Activated CD4-positive, alpha-beta memory T cell treated with anti-CD3 and anti-CD28 coated beads, Interleukin-2, amount 10 ng/mL, durations not matched to agents 7 days and 5 days (primary cell): ENCODE measurements at regions not wholly inside any gene's neighbourhood (a gene's known extent, or its start where the extent isn't known, plus 50 kb on each side); places are given as distances from the start of the nearest gene placed in this dataset.
"Not testable (repeated sequence)": the region's sequence is repeated elsewhere in the genome, so short reads cannot be mapped to it uniquely, and the experiment has no call there.

Experiments used
- CTCF ChIA-PET: fragments of 350-600 bp; sonication (Branson Sonifier 250); formaldehyde crosslinking; loops from one replicate; lab custom pipeline; 2021; ENCODE audit warnings: antibody characterized with exemption, inconsistent platforms; lab: Charles Lee
- POLR2A ChIA-PET: fragments of 350-600 bp; sonication (Branson Sonifier 250); formaldehyde crosslinking; loops from one replicate; lab custom pipeline; 2021; ENCODE audit warnings: antibody characterized with exemption; lab: Charles Lee
- DNase-seq: peaks from one replicate; pipeline ENCODE4 v3.0.0-alpha.2; 2020
- H3K27ac Mint-ChIP-seq: one replicate; pipeline ENCODE4 v1.8.0; 2021; ENCODE audit warnings: mild to moderate bottlenecking, mixed read lengths
- H3K27me3 Mint-ChIP-seq: one replicate; pipeline ENCODE4 v1.8.0; 2021; ENCODE audit warnings: mixed read lengths
- H3K36me3 Mint-ChIP-seq: one replicate; pipeline ENCODE4 v1.8.0; 2021; ENCODE audit warnings: low read depth, mixed read lengths
- H3K4me1 Mint-ChIP-seq: one replicate; pipeline ENCODE4 v1.8.0; 2021; ENCODE audit warnings: mixed read lengths
- H3K4me3 Mint-ChIP-seq: one replicate; pipeline ENCODE4 v1.8.0; 2021; ENCODE audit warnings: mild to moderate bottlenecking, mixed read lengths
- H3K9me3 Mint-ChIP-seq: one replicate; pipeline ENCODE4 v1.8.0; 2021; ENCODE audit warnings: mixed read lengths

- no peaks in the 10 kb centered on the region for H3K27me3 Mint-ChIP-seq
- ChIA-PET POLR2A (no interaction called here), CTCF (no interaction called here)
- no peaks in the 10 kb centered on the region for H3K36me3 Mint-ChIP-seq
- no peak overlapping the region for H3K27ac Mint-ChIP-seq
- DNase-seq, result no peak
- no peak overlapping the region for H3K4me3 Mint-ChIP-seq
- no peaks in the 10 kb centered on the region for H3K9me3 Mint-ChIP-seq
- H3K4me1 Mint-ChIP-seq, result no peaks in the 10 kb centered on the region
These were observed 233.9 kb upstream of the STAC start for GRCh38 chr3:36146404-36146803.

- H3K27ac Mint-ChIP-seq, result no peak overlapping the region
- DNase-seq, result no peak
- ChIA-PET POLR2A (no interaction called here), CTCF (no interaction called here)
- no peak overlapping the region for H3K4me3 Mint-ChIP-seq
- H3K9me3 Mint-ChIP-seq, result no peaks in the 10 kb centered on the region
- no peaks in the 10 kb centered on the region for H3K4me1 Mint-ChIP-seq
- H3K36me3 Mint-ChIP-seq, result no peaks in the 10 kb centered on the region
- H3K27me3 Mint-ChIP-seq, result no peaks in the 10 kb centered on the region
These were observed 232.3 kb upstream of the STAC start for GRCh38 chr3:36147934-36148558.

DNA sequence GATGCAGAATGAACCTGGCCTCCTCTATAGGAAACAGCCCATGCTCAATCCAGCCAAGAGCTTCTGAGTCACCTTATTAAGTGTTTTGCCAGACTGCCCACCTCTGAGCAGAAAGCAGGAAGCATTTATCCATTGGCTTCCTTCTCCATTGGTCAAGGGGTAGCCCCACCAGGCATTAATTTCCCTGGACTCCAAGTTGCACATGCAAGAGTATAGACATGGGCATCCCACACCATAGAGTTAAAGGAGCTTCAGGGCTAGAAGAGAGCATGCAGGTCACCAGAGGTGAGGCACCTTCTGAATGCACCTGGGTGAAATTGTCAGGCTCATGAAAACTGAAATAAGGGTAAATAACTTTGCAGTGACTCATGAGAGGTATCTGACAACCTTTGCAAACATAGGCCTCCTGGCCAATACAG, 230.8 kb upstream of the STAC start:
- Mint-ChIP-seq H3K4me1 (no peaks in the 10 kb centered on the region), H3K27ac (no peak overlapping the region), H3K9me3 (no peaks in the 10 kb centered on the region), H3K36me3 (no peaks in the 10 kb centered on the region), H3K4me3 (no peak overlapping the region), H3K27me3 (no peaks in the 10 kb centered on the region)
- ChIA-PET CTCF (no interaction called here), POLR2A (no interaction called here)
- DNase-seq, result no peak

- CTCF ChIA-PET, result no interaction called here
- no peaks in the 10 kb centered on the region for H3K9me3 Mint-ChIP-seq
- POLR2A ChIA-PET, result no interaction called here
- H3K4me3 Mint-ChIP-seq, result no peak overlapping the region
- H3K4me1 Mint-ChIP-seq, result no peaks in the 10 kb centered on the region
- DNase-seq, result no peak
- no peaks in the 10 kb centered on the region for H3K36me3 Mint-ChIP-seq
- H3K27me3 Mint-ChIP-seq, result no peaks in the 10 kb centered on the region
- no peak overlapping the region for H3K27ac Mint-ChIP-seq
These were observed 224.8 kb upstream of the STAC start for GRCh38 chr3:36155515-36155914.

DNA sequence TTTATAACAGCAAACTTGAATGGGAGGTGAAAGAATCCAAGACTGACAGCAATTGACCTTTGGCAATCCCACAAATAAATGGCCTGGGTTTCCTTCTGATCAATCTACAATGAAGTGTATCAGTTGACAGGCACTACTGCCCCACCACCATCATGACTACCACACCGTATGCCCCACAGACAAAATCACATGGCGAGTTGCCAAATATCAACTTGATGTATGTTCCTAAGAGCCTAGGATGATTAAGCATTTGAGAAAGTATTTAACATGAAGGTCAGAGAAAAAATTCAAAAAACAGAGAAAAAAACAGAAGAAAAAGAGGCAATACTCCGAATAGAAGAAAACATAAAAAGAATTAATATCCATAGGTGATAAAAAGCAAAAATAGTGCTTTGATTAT, 215.9 kb upstream of the STAC start:
- H3K4me1 Mint-ChIP-seq, result no peaks in the 10 kb centered on the region

GRCh38 chr3:36165509-36166290, 214.6 kb upstream of the STAC start:
- Mint-ChIP-seq H3K36me3 (no peaks in the 10 kb centered on the region), H3K4me3 (no peak overlapping the region), H3K27me3 (no peaks in the 10 kb centered on the region), H3K4me1 (no peaks in the 10 kb centered on the region), H3K9me3 (no peaks in the 10 kb centered on the region), H3K27ac (no peak overlapping the region)
- DNase-seq, result no peak
- ChIA-PET POLR2A (no interaction called here), CTCF (no interaction called here)

More for the DNA sequence above, 215.9 kb upstream of the STAC start:
- H3K9me3 Mint-ChIP-seq, result no peaks in the 10 kb centered on the region
- no peak overlapping the region for H3K27ac Mint-ChIP-seq
- H3K4me3 Mint-ChIP-seq, result no peak overlapping the region
- H3K36me3 Mint-ChIP-seq, result no peaks in the 10 kb centered on the region
- ChIA-PET CTCF (no interaction called here), POLR2A (no interaction called here)
- H3K27me3 Mint-ChIP-seq, result no peaks in the 10 kb centered on the region
- no peak for DNase-seq

DNA sequence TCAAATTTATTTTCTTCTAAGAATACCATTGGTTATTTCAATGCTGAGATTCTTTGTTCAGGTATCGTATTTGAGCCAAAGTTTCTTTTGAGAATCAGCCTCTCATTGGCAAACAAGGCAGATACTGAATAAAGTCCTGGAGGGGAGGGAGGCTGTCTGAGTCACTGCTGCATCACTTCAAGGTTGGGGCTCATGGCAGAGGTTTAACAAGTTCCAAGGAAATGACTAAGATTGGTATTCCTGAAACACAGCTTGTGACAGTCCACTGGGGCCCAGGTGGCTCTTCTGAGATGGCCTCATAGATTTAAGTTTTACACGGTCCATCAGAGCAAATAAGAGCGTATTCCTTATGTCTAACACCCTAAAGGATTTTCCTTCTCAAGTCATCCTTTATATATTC, 213.8 kb upstream of the STAC start:
- no peaks in the 10 kb centered on the region for H3K27me3 Mint-ChIP-seq
- H3K4me1 Mint-ChIP-seq, result no peaks in the 10 kb centered on the region
- ChIA-PET POLR2A (no interaction called here), CTCF (no interaction called here)
- no peak overlapping the region for H3K4me3 Mint-ChIP-seq
- H3K27ac Mint-ChIP-seq, result no peak overlapping the region
- H3K9me3 Mint-ChIP-seq, result peaks cover 4% of the 10 kb centered on the region
- DNase-seq, result no peak
- H3K36me3 Mint-ChIP-seq, result no peaks in the 10 kb centered on the region

DNA sequence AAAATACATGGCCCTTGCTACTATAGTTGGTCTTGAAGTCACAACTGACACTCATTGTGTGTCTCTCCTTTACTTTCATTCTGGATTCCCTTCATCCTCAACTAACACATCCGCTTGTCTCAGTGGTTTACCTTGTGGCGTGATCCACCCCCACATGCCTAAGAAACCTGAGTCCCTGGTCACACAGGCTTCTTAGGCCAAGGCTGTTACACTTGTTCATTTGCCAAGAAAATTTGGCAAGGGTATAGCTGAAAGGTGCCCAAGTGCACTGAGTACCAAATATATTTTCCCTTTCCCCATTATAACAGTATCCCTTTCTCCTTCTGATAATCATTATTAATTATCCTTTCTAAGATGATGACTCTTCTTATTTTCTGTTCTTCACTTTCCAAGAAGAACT, 207.6 kb upstream of the STAC start:
- Mint-ChIP-seq H3K9me3 (peaks cover 4% of the 10 kb centered on the region), H3K36me3 (no peaks in the 10 kb centered on the region), H3K27ac (no peak overlapping the region), H3K4me1 (no peaks in the 10 kb centered on the region), H3K27me3 (no peaks in the 10 kb centered on the region), H3K4me3 (no peak overlapping the region)
- DNase-seq, result no peak
- CTCF ChIA-PET, result no interaction called here
- POLR2A ChIA-PET, result no interaction called here

- no peaks in the 10 kb centered on the region for H3K27me3 Mint-ChIP-seq
- H3K9me3 Mint-ChIP-seq, result peaks cover 4% of the 10 kb centered on the region
- H3K4me1 Mint-ChIP-seq, result no peaks in the 10 kb centered on the region
- H3K36me3 Mint-ChIP-seq, result no peaks in the 10 kb centered on the region
- DNase-seq, result no peak
- H3K27ac Mint-ChIP-seq, result no peak overlapping the region
- H3K4me3 Mint-ChIP-seq, result no peak overlapping the region
- CTCF ChIA-PET, result no interaction called here
- POLR2A ChIA-PET, result no interaction called here
These were observed 205.0 kb upstream of the STAC start for GRCh38 chr3:36175113-36175812.

- Mint-ChIP-seq H3K27me3 (no peaks in the 10 kb centered on the region), H3K36me3 (no peaks in the 10 kb centered on the region)
These were observed 204.3 kb upstream of the STAC start for GRCh38 chr3:36175916-36176461.

GRCh38 chr3:36178018-36178417, 202.3 kb upstream of the STAC start:
- H3K27me3 Mint-ChIP-seq, result no peaks in the 10 kb centered on the region
- CTCF ChIA-PET, result no interaction called here
- no peaks in the 10 kb centered on the region for H3K9me3 Mint-ChIP-seq
- no peak for DNase-seq
- no peaks in the 10 kb centered on the region for H3K4me1 Mint-ChIP-seq
- no peak overlapping the region for H3K4me3 Mint-ChIP-seq
- POLR2A ChIA-PET, result no interaction called here
- H3K36me3 Mint-ChIP-seq, result no peaks in the 10 kb centered on the region
- no peak overlapping the region for H3K27ac Mint-ChIP-seq

More at GRCh38 chr3:36175916-36176461, 204.3 kb upstream of the STAC start:
- POLR2A ChIA-PET, result no interaction called here
- DNase-seq, result no peak
- Mint-ChIP-seq H3K9me3 (peaks cover 2% of the 10 kb centered on the region), H3K4me1 (no peaks in the 10 kb centered on the region), H3K4me3 (no peak overlapping the region), H3K27ac (no peak overlapping the region)
- CTCF ChIA-PET, result no interaction called here

GRCh38 chr3:36182024-36182423, 198.3 kb upstream of the STAC start:
- Mint-ChIP-seq H3K27ac (no peak overlapping the region), H3K27me3 (no peaks in the 10 kb centered on the region), H3K4me3 (no peak overlapping the region), H3K9me3 (no peaks in the 10 kb centered on the region), H3K4me1 (no peaks in the 10 kb centered on the region), H3K36me3 (no peaks in the 10 kb centered on the region)
- no peak for DNase-seq
- POLR2A ChIA-PET, result no interaction called here
- CTCF ChIA-PET, result no interaction called here

DNA sequence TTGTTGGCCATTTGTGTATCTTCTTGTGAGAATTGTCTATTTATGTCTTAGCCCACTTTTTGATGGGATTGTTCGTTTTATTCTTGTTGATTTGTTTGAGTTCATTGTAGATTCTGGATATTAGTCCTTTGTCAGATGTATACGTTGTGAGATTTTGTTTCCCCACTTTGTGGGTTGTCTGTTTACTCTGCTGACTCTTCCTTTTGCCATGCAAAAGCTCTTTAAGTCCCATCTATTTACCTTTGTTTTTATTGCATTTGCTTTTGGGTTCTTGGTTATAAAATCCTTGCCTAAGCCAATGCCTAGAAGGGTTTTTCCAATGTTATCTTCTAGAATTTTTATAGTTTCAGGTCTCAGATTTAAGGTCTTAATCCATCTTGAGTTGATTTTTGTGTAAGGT, 193.1 kb upstream of the STAC start:
- H3K27me3 Mint-ChIP-seq, H3K4me3 Mint-ChIP-seq, H3K4me1 Mint-ChIP-seq, H3K36me3 Mint-ChIP-seq, CTCF ChIA-PET, H3K9me3 Mint-ChIP-seq, DNase-seq, POLR2A ChIA-PET, H3K27ac Mint-ChIP-seq: not testable (repeated sequence)
